NCI-H226 (cell line): ENCODE measurements at regions not wholly inside any gene's neighbourhood (a gene's known extent, or its start where the extent isn't known, plus 50 kb on each side); places are given as distances from the start of the nearest gene placed in this dataset.

Experiments used
- DNase-seq: peaks from one replicate; pipeline ENCODE4 v3.0.0-alpha.2; 2015

DNA sequence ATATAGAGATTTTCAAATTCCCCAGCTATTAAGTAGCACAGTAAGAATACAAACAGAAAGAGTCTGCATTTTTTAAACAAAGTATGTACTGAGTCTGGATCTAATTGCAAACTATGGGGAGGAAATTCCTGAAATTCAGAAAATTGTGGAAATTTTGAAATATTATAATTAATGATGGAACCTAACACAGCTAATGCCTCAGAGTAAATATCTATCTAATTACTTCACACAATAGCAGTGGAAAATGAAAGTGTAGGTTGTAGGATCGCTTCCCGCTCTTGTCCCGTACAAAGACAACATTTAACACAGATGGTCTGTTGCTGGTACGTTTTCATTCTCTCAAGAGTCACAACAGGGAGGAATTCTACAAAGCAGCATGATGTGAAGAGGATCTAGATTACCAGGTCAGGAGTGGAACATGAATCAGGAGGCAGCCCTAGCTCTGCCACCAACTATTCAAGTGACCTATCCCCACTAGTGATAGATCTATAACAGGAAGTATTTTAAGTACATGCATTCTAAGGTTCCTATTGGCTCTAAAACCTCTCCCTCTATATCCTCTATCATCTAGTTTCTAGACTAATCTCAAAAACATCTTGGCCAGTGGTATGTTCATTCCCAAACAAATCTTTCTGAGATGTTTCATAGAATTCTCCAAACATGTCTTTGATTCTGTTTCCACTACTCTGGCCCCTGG is 58.9 kb upstream of the GRAMD2B start:
- DNase-seq, result no peak

DNA sequence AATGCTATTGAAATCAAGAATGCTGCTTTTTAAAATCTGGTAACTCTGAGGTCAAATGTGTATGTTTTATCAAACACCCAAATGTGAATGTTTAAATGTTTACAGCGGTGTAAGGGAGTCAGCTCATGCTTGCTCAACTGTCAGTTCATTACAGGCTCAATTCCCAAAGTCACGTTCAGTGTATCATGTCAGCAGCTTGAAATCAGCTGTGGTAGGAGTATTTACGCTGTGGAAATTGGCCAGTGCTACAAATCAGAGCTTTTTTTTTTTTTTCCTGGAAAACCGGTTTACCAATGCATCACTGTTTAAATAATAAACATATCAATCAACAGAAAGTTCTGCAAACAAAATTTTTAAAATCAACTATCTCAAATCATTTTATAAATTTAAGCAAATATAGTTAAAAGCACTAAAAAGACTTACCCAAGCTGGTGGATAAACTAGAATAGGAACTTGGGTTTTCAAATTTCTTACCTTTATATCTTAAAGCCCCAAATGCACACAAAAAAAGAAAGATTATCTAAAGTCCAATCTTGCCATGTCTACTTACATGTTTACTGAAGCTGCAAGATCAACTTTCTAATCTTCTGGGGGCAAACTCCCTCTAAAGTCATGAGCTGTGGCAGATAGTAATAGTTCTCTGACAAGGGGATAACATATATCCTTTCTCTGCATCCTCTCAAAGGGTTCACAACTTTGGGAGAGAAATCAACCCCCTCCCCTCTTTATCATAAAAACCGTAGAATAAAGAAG is 57.6 kb upstream of the GRAMD2B start:
- DNase-seq, result no peak

DNA sequence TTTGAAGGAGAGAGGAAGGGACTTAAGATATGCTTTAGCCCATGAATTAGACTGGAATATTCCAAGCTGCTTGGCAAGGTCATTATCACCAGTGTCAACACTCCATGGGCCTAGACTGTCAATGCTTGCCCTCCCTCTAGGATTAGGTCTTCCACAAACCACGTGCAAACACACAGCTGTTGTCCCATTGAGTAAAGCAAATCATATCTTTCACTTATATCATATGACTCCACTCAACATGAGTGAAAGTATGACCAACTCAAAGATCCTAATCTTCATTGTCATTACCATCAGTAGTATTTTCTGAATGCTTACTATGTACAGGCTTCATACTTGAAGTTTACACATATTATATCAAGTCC is 57.0 kb upstream of the GRAMD2B start:
- DNase-seq, result no peak

DNA sequence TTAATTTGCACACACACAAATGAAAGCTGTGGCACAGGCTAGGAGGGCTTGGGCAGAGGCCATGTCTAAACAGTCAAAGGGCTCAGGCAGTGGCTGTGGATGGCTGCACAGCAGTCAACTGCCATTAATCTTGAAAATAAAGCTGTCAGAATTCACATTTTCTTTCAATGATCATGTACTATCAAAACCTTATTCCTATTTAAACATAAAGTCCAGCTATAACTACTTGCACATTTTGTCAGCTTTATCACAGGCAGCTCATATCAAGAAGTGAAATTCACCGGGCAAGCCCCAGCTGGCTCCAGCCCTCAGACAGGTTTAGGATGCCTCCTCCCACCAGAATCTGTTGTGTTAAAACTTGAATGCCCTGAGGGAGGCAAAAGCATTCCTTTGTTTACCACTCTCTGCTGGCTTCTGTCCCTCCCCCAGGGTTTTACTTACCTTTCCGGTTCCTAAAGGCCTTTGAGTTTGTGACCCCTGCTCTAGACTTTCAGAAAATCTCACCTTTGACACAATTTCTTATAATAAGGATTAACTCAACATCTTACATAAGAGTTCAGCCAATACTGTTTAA is 54.9 kb upstream of the GRAMD2B start:
- DNase-seq, result peak; percentile 66

DNA sequence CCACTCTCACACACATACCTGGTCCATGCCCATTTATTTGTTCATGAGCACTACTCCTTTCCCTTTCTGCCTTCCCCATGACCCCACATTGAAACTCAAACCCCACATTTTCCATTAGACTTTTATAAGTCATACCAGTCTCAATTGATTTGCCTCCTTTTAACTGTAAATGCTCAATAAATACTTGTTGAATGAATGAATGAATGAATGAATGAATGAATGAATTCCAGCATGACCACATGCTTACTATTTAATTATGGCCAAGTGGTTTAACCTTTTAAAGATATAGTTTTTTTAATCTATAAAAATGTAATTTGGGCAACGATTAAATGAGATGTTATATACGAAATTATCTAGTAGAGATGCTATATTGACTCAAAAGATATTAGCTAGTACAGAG is 54.1 kb upstream of the GRAMD2B start:
- DNase-seq, result no peak

DNA sequence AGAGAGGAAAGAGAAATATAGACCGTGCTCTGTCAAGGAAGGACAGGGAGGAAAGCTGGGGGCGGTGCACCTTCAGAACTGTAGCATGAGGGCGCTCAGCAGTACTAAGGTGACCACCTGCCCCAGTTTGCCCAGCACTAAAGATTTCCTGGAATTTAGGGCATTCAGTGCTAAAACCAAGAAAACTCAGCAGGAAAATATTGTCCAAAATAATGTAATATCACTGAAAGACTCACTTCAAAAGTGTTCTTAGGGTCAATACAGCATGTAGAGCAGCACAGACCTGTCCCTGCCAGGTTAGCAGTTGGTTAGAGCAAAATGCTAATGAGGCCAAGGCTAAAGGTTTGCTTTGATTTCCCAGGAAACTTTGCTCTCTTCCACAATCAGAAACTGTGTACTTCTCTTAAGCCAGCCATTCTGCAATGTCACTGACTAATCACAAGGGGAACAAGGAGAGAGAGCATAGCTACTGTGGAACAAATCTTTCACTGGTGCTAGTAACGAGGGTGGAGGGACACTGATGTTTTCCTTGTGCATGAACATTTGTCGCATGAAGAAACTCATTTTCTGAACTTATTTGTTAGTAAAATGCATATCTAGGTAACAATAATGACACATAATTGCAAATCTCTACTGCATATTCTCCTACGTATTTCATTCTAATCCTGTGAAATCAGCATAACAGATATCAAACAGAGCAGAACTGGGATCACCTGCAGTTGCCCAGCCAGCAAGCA is 53.0 kb upstream of the GRAMD2B start:
- no peak for DNase-seq

DNA sequence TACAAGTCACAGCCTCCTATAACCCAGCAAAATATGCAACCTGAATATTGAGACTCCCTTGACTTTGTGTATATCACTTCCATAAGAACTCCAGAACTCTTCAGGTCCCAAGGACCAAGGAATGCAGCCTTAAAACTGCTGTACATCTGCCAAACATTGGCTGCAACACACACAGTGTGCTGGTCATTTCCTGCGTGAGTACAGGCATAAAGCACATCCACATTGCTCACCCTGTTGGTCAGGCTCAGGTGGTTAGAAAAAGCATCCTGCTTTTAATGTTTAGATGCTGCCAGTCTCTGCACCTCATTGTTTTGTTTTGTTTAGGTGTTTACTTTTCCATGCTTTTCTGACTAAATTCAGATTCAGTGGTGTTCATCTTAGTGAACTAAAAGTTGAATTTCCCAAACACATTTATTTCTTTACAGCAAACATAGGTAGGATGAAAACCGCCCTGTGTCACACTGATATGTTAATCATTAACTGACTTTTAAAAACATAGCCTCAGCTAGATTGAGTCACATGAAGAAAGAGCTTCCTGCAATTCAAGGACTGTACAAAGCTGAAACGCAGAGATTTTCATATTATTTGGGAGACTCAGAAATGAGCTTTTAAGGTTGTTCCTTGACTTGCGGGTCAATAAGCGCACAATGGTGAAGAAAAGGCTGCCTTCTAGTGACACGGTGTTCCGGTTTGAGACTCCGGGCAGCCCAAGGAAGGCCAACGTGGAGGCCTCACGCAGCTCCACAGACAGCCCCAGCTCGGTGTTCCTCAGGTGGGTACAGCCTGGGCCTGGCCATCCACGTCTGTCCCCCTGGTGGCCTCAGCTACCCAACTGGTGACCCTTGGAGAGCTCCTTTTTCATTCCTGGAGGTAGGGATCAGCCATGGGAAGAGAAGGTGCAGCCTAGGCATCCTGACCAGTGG is 52.2 kb upstream of the GRAMD2B start:
- DNase-seq, result peak; percentile 68

DNA sequence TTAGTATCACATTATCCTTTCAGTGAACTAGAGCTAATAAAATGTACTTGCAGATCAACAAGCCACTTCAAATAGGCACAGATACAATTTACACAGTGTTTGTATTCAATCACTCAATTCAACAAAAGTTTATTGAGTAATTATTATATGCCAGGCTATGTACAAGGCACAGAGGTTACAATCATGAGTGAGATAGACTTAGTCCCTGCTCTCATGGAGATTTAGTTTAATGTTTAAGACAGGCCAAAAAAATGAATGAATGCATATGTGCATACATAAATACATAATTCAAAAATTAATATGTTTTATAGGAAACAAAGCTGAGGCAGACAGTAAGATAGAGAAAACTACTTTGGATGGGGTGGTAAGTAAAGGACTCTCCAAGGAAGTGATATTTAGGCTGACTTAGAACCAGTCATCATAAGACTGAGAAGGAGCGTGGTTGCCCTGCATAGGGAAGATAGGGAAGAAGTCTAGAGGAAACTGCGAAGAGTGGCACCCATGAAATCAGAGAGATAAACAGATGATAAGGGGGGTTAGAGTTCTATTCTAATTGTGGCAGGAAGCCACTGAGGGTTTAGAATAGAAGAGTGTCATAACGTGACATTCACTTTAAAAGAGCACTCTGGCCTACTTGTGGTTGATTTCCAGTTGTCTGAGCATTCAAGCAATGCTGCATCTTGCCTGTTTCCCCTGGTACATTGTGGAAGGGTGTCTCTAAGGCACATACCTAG is 49.7 kb upstream of the GRAMD2B start:
- DNase-seq, result no peak
